ENCODE measurements at regions not wholly inside any gene's neighbourhood (a gene's known extent, or its start where the extent isn't known, plus 50 kb on each side); places are given as distances from the start of the nearest gene placed in this dataset.

GRCh38 chr14:101687756-101688546 is 73.6 kb upstream of the PPP2R5C start (continued):
- TF ChIP-seq ZNF717 (CRISPR knock-in tag; IDR thresholded peaks at IDR 0.05) = no peak
- TF ChIP-seq RBM39 (optimal IDR thresholded peaks at IDR 0.05; ENCODE audit: low read depth, low read length) = no peak
- TF ChIP-seq NR1H2 (CRISPR knock-in tag; IDR thresholded peaks at IDR 0.05) = no peak
- TF ChIP-seq FOXP4 (CRISPR knock-in tag; IDR thresholded peaks at IDR 0.05; ENCODE audit: borderline replicate concordance) = no peak
- TF ChIP-seq RHOXF2B (CRISPR knock-in tag; conservative IDR thresholded peaks at IDR 0.05) = no peak
- no peak for TF ChIP-seq ZC3H8 (IDR thresholded peaks at IDR 0.05)
- TF ChIP-seq RFX5 (IDR thresholded peaks at IDR 0.05; ENCODE audit: low read depth, low read length) = no peak
- TF ChIP-seq ZNF740 (CRISPR knock-in tag; IDR thresholded peaks at IDR 0.05) = no peak
- 0 out of 4 replicates have a peak, but pooled peaks of 1 of the 2 experiments have one; percentile 34 for TF ChIP-seq ZNF740 (tag; IDR thresholded peaks at IDR 0.05)
- no peak for TF ChIP-seq POLR2H (tag; IDR thresholded peaks at IDR 0.05; ENCODE audit: low read depth)
- no peak for TF ChIP-seq ZBTB1 (CRISPR knock-in tag; IDR thresholded peaks at IDR 0.05; ENCODE audit: borderline replicate concordance, low read depth)
- TF ChIP-seq E2F8 (IDR thresholded peaks at IDR 0.05; ENCODE audit: low read depth, partially characterized antibody) = no peak
- TF ChIP-seq ATF4 (CRISPR knock-in tag; IDR thresholded peaks at IDR 0.05) = peak; percentile 86
- TF ChIP-seq NKRF (IDR thresholded peaks at IDR 0.05; ENCODE audit: borderline replicate concordance) = no peak
- TF ChIP-seq HBP1 (CRISPR knock-in tag; IDR thresholded peaks at IDR 0.05) = peak; percentile 30; the same call in 1 of the 2 replicates
- TF ChIP-seq FOS (IDR thresholded peaks at IDR 0.05; ENCODE audit: extremely low read depth, insufficient read length) = no peak
- TF ChIP-seq CREBBP (IDR thresholded peaks at IDR 0.05; ENCODE audit: low read depth, low read length) = no peak

Data from K562 (cell line).